HTR-8/SVneo (cell line): ENCODE measurements at regions not wholly inside any gene's neighbourhood (a gene's known extent, or its start where the extent isn't known, plus 50 kb on each side); places are given as distances from the start of the nearest gene placed in this dataset.

Experiments
- DNase-seq: peaks from one replicate; pipeline ENCODE4 v3.0.0; 2011; ENCODE audit warnings: low spot score, mixed read lengths; ENCODE audit not compliant: insufficient read length
- FAIRE-seq: peaks from 2 replicates; lab custom pipeline; 2011; peaks lifted over from hg19 to GRCh38; lab: Jason Lieb, UNC

GRCh38 chr16:81149614-81150013, 53.4 kb upstream of the GCSH start:
- DNase-seq (no peak), FAIRE-seq (no peak)

GRCh38 chr16:81148277-81148676, 52.1 kb upstream of the GCSH start:
- FAIRE-seq (no peak), DNase-seq (no peak)
